Mesendoderm (in vitro differentiated cells): ENCODE measurements at regions not wholly inside any gene's neighbourhood (a gene's known extent, or its start where the extent isn't known, plus 50 kb on each side); places are given as distances from the start of the nearest gene placed in this dataset.

Source experiments
- DNase-seq: peaks from one replicate; pipeline ENCODE4 v3.0.0; 2013
- H2AK5ac ChIP-seq: 2 replicates; pipeline ENCODE4 v1.6.1; 2013; ENCODE audit warnings: low read length, inconsistent platforms
- H2BK120ac ChIP-seq: 2 replicates; pipeline ENCODE4 v1.6.1; 2013; ENCODE audit warnings: low read depth, mild to moderate bottlenecking, low read length, moderate library complexity, mixed read lengths
- H2BK15ac ChIP-seq: replicated peaks from 2 replicates; pipeline ENCODE4 v1.6.1; 2013; ENCODE audit warnings: low read depth, mild to moderate bottlenecking, moderate library complexity
- H2BK5ac ChIP-seq: 2 replicates; pipeline ENCODE4 v1.6.1; 2013; ENCODE audit warnings: low read length, inconsistent platforms
- H3K18ac ChIP-seq: 2 replicates; pipeline ENCODE4 v1.6.1; 2013; ENCODE audit warnings: mild to moderate bottlenecking, low read length, mixed read lengths
- H3K23ac ChIP-seq: one replicate; pipeline ENCODE4 v1.6.1; 2013; ENCODE audit warnings: low read length
- H3K27ac ChIP-seq: 2 replicates; pipeline ENCODE4 v1.5.1; 2013; ENCODE audit warnings: low read depth, mild to moderate bottlenecking, inconsistent platforms, low read length, moderate library complexity
- H3K27me3 ChIP-seq: 2 replicates; pipeline ENCODE4 v1.6.1; 2013; ENCODE audit warnings: low read length, control low read depth, mild to moderate bottlenecking, inconsistent platforms; ENCODE audit not compliant: insufficient read depth, poor library complexity
- H3K36me3 ChIP-seq: 2 replicates; pipeline ENCODE4 v1.6.1; 2013; ENCODE audit warnings: low read length, inconsistent platforms; ENCODE audit not compliant: control insufficient read depth, insufficient read depth
- H3K4ac ChIP-seq: one replicate; pipeline ENCODE4 v1.6.1; 2013; ENCODE audit warnings: low read depth, mild to moderate bottlenecking, low read length, moderate library complexity
- H3K4me1 ChIP-seq: 2 replicates; pipeline ENCODE4 v1.6.1; 2013; ENCODE audit warnings: low read depth, low read length, inconsistent platforms; ENCODE audit not compliant: control insufficient read depth
- H3K4me2 ChIP-seq: 2 replicates; pipeline ENCODE4 v1.6.1; 2013; ENCODE audit warnings: low read length
- H3K4me3 ChIP-seq: 2 replicates; pipeline ENCODE4 v1.5.1; 2013; ENCODE audit warnings: mild to moderate bottlenecking, low read length
- H3K56ac ChIP-seq: one replicate; pipeline ENCODE4 v1.6.1; 2013; ENCODE audit warnings: low read length
- H3K79me1 ChIP-seq: 2 replicates; pipeline ENCODE4 v1.6.1; 2013; ENCODE audit warnings: low read length, inconsistent platforms
- H3K79me2 ChIP-seq: 2 replicates; pipeline ENCODE4 v1.6.1; 2013; ENCODE audit warnings: mild to moderate bottlenecking, low read length; ENCODE audit not compliant: control insufficient read depth, insufficient read depth
- H3K9ac ChIP-seq: 2 replicates; pipeline ENCODE4 v1.6.1; 2013; ENCODE audit warnings: low read length, inconsistent platforms
- H4K5ac ChIP-seq: one replicate; pipeline ENCODE4 v1.6.1; 2013; ENCODE audit warnings: low read length
- H4K8ac ChIP-seq: one replicate; pipeline ENCODE4 v1.6.1; 2013; ENCODE audit warnings: low read depth, mild to moderate bottlenecking, control low read depth, low read length, moderate library complexity
- WGBS: extraction: QIAGEN DNeasy Blood & Tissue Kit; methylation state at CpG from one replicate; pipeline ENCODE4 v1.1.7; 2013; ENCODE audit warnings: low lambda C conversion rate, missing lambda C conversion rate; ENCODE audit not compliant: insufficient coverage; ENCODE audit errors: extremely low coverage; 5-methylcytosine and 5-hydroxymethylcytosine counted together

DNA sequence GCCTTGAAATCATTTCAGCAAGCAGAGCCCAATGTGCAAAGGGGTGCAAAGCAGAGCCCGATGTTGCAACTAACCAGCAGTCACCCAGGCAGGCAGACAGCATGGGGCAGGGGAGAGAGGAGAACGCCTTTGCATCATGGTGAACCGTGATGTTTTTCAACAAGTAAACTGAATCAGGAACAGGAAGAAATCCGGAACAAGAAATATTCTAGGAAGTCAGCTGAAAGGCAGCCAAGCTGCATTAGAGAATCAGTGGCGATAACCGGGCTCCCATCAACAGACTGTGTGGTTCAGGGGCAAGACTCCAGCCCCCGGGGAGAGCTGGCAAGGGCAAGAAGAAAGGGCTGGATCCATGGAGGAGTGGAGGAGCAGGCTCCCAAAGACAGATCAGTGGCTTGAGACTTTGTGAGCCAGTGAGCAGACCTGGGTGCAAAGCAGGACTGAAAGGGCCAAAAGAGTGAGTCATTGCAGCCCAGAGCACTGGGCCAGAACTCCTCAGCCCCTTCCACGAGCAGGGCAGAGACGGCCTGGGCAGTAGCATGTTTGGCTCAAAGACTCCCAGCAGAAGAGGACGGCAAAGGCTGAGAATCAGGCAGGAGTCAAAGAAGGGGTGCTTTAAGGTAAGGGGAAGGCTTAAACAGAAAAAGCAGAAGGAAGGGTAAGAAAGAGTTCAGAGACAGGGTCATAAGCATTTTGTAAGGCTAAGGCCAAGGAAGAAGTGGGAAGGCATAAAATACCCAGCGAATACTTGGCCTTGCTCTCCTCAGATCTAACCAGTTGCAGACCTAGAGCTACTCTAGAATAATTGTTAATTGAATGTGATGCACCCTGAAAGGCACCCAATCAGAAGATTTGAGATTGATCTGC lies 155.0 kb downstream of the SETD4 start:
- H3K4me2 ChIP-seq = no peak overlapping the region
- no peak overlapping the region for H4K5ac ChIP-seq
- H3K56ac ChIP-seq = no peak overlapping the region
- H2BK120ac ChIP-seq = no peak overlapping the region
- H3K18ac ChIP-seq = no peak overlapping the region
- no peak overlapping the region for H2BK15ac ChIP-seq
- no peak overlapping the region for H3K4ac ChIP-seq
- H2AK5ac ChIP-seq = no peak overlapping the region
- no peak overlapping the region for H3K23ac ChIP-seq
- no peak overlapping the region for H4K8ac ChIP-seq
- no peaks in the 10 kb centered on the region for H3K79me1 ChIP-seq
- no peak overlapping the region for H3K9ac ChIP-seq
- H3K4me1 ChIP-seq = no peaks in the 10 kb centered on the region
- H3K79me2 ChIP-seq = no peaks in the 10 kb centered on the region
- no peak for DNase-seq
- no peak overlapping the region for H3K27ac ChIP-seq
- no peaks in the 10 kb centered on the region for H3K36me3 ChIP-seq
- WGBS = no CpG with 5 or more reads among the region's 11 CpGs
- no peak overlapping the region for H2BK5ac ChIP-seq
- no peaks in the 10 kb centered on the region for H3K27me3 ChIP-seq
- H3K4me3 ChIP-seq = no peak overlapping the region

DNA sequence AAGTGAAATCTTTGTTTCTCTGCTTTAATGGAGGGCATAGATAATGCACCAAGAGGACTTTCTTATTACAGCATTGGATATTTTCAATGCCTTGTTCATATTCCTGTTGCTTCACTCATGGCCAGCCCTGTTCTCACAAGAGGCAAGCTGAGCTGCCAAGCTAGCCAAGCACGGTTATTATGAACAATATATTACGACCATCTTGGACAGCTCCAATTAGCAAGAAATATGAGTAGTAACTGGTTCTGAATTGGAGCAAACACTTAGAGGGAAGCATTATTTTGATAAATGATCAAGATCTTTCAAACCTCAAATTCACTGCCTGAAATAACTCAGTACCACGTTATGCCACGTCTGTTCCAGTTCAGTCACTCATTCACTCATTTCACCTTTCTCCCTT lies 159.8 kb downstream of the SETD4 start:
- Histone ChIP-seq H3K27me3 (no peaks in the 10 kb centered on the region), H2AK5ac (no peak overlapping the region), H3K23ac (no peak overlapping the region), H3K36me3 (no peaks in the 10 kb centered on the region), H3K9ac (no peak overlapping the region), H3K56ac (no peak overlapping the region), H2BK5ac (no peak overlapping the region), H2BK15ac (no peak overlapping the region), H3K4me2 (no peak overlapping the region), H4K5ac (no peak overlapping the region), H3K4me1 (no peaks in the 10 kb centered on the region), H3K79me1 (no peaks in the 10 kb centered on the region), H4K8ac (no peak overlapping the region), H3K4ac (no peak overlapping the region), H3K4me3 (no peak overlapping the region), H3K79me2 (no peaks in the 10 kb centered on the region), H2BK120ac (no peak overlapping the region), H3K18ac (no peak overlapping the region), H3K27ac (no peak overlapping the region)
- no CpG with 5 or more reads among the region's 4 CpGs for WGBS
- DNase-seq = no peak

DNA sequence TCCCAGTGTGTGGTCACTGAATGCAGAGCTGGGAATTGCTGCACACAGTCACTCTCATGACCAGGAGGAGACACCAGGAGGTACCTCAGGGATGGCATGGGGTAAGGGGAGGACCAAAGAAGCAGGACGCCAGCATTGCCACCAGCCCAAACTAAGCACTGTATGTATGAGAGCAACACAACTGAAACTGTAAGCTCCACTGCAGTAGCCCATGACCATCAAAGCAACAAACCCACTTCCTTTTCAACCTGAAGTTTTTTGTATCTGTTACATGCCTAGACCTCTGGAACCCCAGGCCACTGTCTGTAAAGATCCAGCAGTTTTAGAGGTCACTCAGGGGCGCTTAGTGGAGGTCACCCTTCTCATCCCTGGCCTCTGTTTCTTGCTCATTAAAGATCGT lies 164.3 kb downstream of the SETD4 start:
- Histone ChIP-seq H3K18ac (no peak overlapping the region), H3K56ac (no peak overlapping the region), H2BK120ac (no peak overlapping the region), H2BK15ac (no peak overlapping the region), H2BK5ac (no peak overlapping the region), H3K23ac (no peak overlapping the region), H3K4me1 (no peaks in the 10 kb centered on the region), H3K4me2 (no peak overlapping the region), H3K27me3 (no peaks in the 10 kb centered on the region), H3K27ac (no peak overlapping the region), H3K79me2 (no peaks in the 10 kb centered on the region), H3K9ac (no peak overlapping the region), H4K8ac (no peak overlapping the region), H2AK5ac (no peak overlapping the region), H3K36me3 (no peaks in the 10 kb centered on the region), H3K4me3 (no peak overlapping the region), H4K5ac (no peak overlapping the region), H3K4ac (no peak overlapping the region), H3K79me1 (no peaks in the 10 kb centered on the region)
- DNase-seq = no peak
- WGBS = no CpG with 5 or more reads among the region's 3 CpGs

DNA sequence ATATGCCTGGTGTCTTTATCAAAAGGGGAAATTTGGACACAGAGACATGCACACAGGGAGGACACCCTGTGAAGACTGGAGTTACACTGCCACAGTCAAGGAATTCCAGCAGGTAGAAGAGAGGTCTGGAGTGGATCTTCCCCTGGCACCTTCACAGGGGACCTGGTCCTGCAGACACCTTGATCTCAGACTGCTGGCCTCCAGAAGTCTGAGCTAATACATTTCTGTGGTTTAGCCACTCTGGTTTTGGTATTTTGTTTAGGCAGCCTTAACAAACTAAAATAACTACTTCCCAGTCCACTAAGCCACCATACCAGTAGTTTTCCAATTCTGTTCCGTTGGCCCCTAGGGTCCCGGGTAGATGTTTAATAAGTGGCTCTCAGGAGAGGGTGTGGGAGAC lies 164.7 kb downstream of the SETD4 start:
- no peaks in the 10 kb centered on the region for H3K79me2 ChIP-seq
- no peak overlapping the region for H3K18ac ChIP-seq
- H4K5ac ChIP-seq = no peak overlapping the region
- H2BK15ac ChIP-seq = no peak overlapping the region
- no peaks in the 10 kb centered on the region for H3K4me1 ChIP-seq
- no peak overlapping the region for H2AK5ac ChIP-seq
- H3K27me3 ChIP-seq = no peaks in the 10 kb centered on the region
- no peak for DNase-seq
- no peak overlapping the region for H3K4me3 ChIP-seq
- no peak overlapping the region for H4K8ac ChIP-seq
- H3K4ac ChIP-seq = no peak overlapping the region
- H3K4me2 ChIP-seq = no peak overlapping the region
- H3K23ac ChIP-seq = no peak overlapping the region
- no peak overlapping the region for H2BK5ac ChIP-seq
- H3K56ac ChIP-seq = no peak overlapping the region
- H3K9ac ChIP-seq = no peak overlapping the region
- H3K36me3 ChIP-seq = no peaks in the 10 kb centered on the region
- no peak overlapping the region for H3K27ac ChIP-seq
- H2BK120ac ChIP-seq = no peak overlapping the region
- H3K79me1 ChIP-seq = no peaks in the 10 kb centered on the region
- WGBS = no CpG with 5 or more reads among the region's 2 CpGs

DNA sequence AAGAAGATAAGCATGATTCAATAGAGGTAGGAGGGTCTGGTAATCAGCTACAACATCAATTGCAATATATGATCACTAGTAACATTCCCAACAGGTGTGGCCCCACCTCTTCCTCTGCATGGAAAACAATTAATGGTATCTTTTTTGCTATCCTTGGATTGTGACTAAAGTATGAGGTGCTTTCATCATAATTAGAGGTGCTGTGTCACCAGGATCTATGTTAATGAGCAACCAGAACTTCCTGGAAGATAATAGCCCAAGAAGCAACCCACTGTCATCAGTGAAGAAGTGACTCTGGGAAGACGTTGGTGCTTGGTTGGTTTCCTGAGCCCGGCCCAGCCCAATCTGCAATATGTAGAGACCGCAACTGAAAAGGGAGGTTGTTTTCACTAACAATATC lies 167.2 kb downstream of the SETD4 start:
- no peaks in the 10 kb centered on the region for H3K4me1 ChIP-seq
- H3K23ac ChIP-seq = no peak overlapping the region
- H3K79me2 ChIP-seq = no peaks in the 10 kb centered on the region
- H4K5ac ChIP-seq = no peak overlapping the region
- no peaks in the 10 kb centered on the region for H3K79me1 ChIP-seq
- H2BK120ac ChIP-seq = no peak overlapping the region
- no CpG with 5 or more reads among the region's 3 CpGs for WGBS
- no peak overlapping the region for H3K4me2 ChIP-seq
- H2BK15ac ChIP-seq = no peak overlapping the region
- H3K36me3 ChIP-seq = no peaks in the 10 kb centered on the region
- H3K4ac ChIP-seq = no peak overlapping the region
- no peak overlapping the region for H2BK5ac ChIP-seq
- H3K9ac ChIP-seq = no peak overlapping the region
- no peak overlapping the region for H3K27ac ChIP-seq
- H3K27me3 ChIP-seq = no peaks in the 10 kb centered on the region
- DNase-seq = no peak
- H2AK5ac ChIP-seq = no peak overlapping the region
- no peak overlapping the region for H3K4me3 ChIP-seq
- no peak overlapping the region for H4K8ac ChIP-seq
- H3K56ac ChIP-seq = no peak overlapping the region
- H3K18ac ChIP-seq = no peak overlapping the region

DNA sequence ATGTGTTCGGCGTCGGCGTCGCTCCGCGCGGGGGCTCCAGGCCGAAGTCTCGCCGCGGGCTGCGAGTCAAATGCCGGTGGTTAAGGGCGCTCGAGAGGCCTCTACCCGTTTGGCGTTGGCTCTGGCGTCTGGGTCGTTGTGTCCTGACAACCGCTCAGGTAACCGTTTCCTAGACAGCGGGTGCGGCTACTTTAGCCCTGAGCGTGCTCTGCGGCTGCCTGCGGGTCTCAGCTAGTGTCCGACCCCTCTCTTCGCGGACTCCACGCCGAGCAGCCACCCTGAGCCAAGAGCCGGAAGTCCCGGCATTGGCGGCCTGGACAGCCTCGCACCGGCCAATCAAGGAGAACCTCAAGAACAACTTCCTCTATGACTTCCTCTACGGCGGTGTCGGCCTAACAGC lies 173.4 kb downstream of the SETD4 start:
- Histone ChIP-seq H2BK5ac (no peak overlapping the region), H3K36me3 (no peaks in the 10 kb centered on the region), H3K9ac (no peak overlapping the region), H2BK120ac (no peak overlapping the region), H3K4ac (no peak overlapping the region), H4K8ac (no peak overlapping the region), H2AK5ac (no peak overlapping the region), H3K79me1 (no peaks in the 10 kb centered on the region), H3K27ac (no peak overlapping the region), H3K4me3 (no peak overlapping the region), H3K27me3 (no peaks in the 10 kb centered on the region), H2BK15ac (no peak overlapping the region), H3K4me1 (no peaks in the 10 kb centered on the region), H4K5ac (no peak overlapping the region), H3K56ac (no peak overlapping the region), H3K79me2 (no peaks in the 10 kb centered on the region), H3K4me2 (no peak overlapping the region), H3K23ac (no peak overlapping the region), H3K18ac (no peak overlapping the region)
- no CpG with 5 or more reads among the region's 40 CpGs for WGBS
- DNase-seq = no peak
